Type B pancreatic cell (in vitro differentiated cells): ENCODE measurements at regions not wholly inside any gene's neighbourhood (a gene's known extent, or its start where the extent isn't known, plus 50 kb on each side); places are given as distances from the start of the nearest gene placed in this dataset.

ENCODE experiments used
- DNase-seq: peaks from one replicate; pipeline ENCODE4 v3.0.0; 2021; ENCODE audit warnings: mixed read lengths; ENCODE audit not compliant: unreplicated experiment; ENCODE audit errors: extremely low spot score
- H3K27ac Mint-ChIP-seq: 2 replicates; pipeline ENCODE4 v1.8.0; 2021; ENCODE audit warnings: mild to moderate bottlenecking, mixed read lengths
- H3K27me3 Mint-ChIP-seq: 2 replicates; pipeline ENCODE4 v1.8.0; 2021; ENCODE audit warnings: mixed read lengths
- H3K36me3 Mint-ChIP-seq: 2 replicates; pipeline ENCODE4 v1.8.0; 2021; ENCODE audit warnings: mixed read lengths
- H3K4me1 Mint-ChIP-seq: one replicate; pipeline ENCODE4 v1.8.0; 2021; ENCODE audit warnings: mixed read lengths; ENCODE audit not compliant: unreplicated experiment
- H3K4me3 Mint-ChIP-seq: 2 replicates; pipeline ENCODE4 v1.8.0; 2021; ENCODE audit warnings: mild to moderate bottlenecking, mixed read lengths
- H3K9me3 Mint-ChIP-seq: 2 replicates; pipeline ENCODE4 v1.8.0; 2021; ENCODE audit warnings: mixed read lengths
- CTCF ChIP-seq: fragments of 200-600 bp; sonication (generic); conservative IDR thresholded peaks from 2 replicates; pipeline ENCODE4 v1.5.0; 2021; ENCODE audit warnings: antibody characterized with exemption, mild to moderate bottlenecking

GRCh38 chr1:59164371-59164770 lies 132.5 kb upstream of the FGGY start:
- no peaks in the 10 kb centered on the region for H3K36me3 Mint-ChIP-seq
- no peak for TF ChIP-seq CTCF
- H3K4me1 Mint-ChIP-seq: peaks cover 6% of the 10 kb centered on the region
- H3K27me3 Mint-ChIP-seq: no peaks in the 10 kb centered on the region
- no peak overlapping the region for H3K27ac Mint-ChIP-seq
- H3K4me3 Mint-ChIP-seq: no peak overlapping the region
- DNase-seq: no peak
- no peaks in the 10 kb centered on the region for H3K9me3 Mint-ChIP-seq

DNA sequence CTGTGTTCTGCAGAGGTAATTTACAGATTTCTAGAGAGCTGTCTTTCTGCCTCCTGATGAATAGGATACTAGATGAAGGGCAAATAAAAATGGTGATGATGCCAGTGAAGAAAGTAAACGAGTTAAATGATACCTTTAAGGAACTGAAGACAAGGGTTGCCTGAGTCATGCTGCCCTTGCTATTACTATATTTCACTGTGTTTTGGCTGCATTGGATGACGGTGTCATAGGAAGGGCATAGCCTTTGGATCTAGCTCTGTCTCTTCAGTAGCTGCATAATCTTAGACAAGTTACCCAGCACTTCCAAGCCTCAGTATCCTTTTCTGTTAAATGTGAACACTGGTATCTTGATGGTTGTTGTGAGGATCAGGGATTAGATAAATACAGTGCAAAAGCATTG lies 131.5 kb upstream of the FGGY start:
- no peak for DNase-seq
- Mint-ChIP-seq H3K36me3 (no peaks in the 10 kb centered on the region), H3K27ac (no peak overlapping the region), H3K9me3 (no peaks in the 10 kb centered on the region), H3K27me3 (no peaks in the 10 kb centered on the region), H3K4me1 (peaks cover 10% of the 10 kb centered on the region), H3K4me3 (no peak overlapping the region)
- no peak for TF ChIP-seq CTCF

DNA sequence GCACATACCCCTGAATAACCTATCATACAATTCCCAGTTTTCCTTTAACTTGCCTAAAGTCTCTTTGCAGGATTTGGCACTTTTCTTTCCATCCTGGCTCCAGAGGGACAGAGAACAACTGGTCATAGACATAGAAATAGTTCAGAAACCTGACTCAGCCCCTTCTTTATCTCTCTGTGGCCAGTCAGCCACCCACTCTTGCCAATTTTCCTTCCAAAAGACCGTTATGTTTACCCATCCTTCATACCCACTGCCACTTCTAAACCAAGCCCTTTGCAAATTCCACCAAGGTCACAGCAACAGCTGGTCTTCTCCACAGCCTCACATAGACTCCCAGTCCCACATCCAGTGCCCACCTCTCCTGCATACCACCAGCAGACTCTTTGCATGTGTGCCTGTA lies 127.2 kb upstream of the FGGY start:
- Mint-ChIP-seq H3K4me3 (no peak overlapping the region), H3K4me1 (peaks cover 16% of the 10 kb centered on the region), H3K9me3 (no peaks in the 10 kb centered on the region), H3K27ac (no peak overlapping the region), H3K27me3 (no peaks in the 10 kb centered on the region), H3K36me3 (no peaks in the 10 kb centered on the region)
- no peak for DNase-seq
- no peak for TF ChIP-seq CTCF

- no peaks in the 10 kb centered on the region for H3K9me3 Mint-ChIP-seq
- DNase-seq: no peak
- no peaks in the 10 kb centered on the region for H3K36me3 Mint-ChIP-seq
- no peak overlapping the region for H3K27ac Mint-ChIP-seq
- no peak overlapping the region for H3K4me3 Mint-ChIP-seq
- H3K27me3 Mint-ChIP-seq: no peaks in the 10 kb centered on the region
- TF ChIP-seq CTCF: no peak
- H3K4me1 Mint-ChIP-seq: peaks cover 16% of the 10 kb centered on the region
These were observed 126.2 kb upstream of the FGGY start for GRCh38 chr1:59170659-59171058.

GRCh38 chr1:59171788-59172187 lies 125.1 kb upstream of the FGGY start:
- Mint-ChIP-seq H3K9me3 (no peaks in the 10 kb centered on the region), H3K4me1 (peaks cover 16% of the 10 kb centered on the region)

More at GRCh38 chr1:59171788-59172187, 125.1 kb upstream of the FGGY start:
- TF ChIP-seq CTCF: no peak
- H3K4me3 Mint-ChIP-seq: no peak overlapping the region
- no peaks in the 10 kb centered on the region for H3K27me3 Mint-ChIP-seq
- H3K27ac Mint-ChIP-seq: no peak overlapping the region
- no peaks in the 10 kb centered on the region for H3K36me3 Mint-ChIP-seq
- DNase-seq: no peak
